HCT116 (cell line): ENCODE measurements at regions not wholly inside any gene's neighbourhood (a gene's known extent, or its start where the extent isn't known, plus 50 kb on each side); places are given as distances from the start of the nearest gene placed in this dataset.

Experiments used
- ATAC-seq: fragments of 200-7000 bp; cut with Tn5 transposase; 2 replicates; pipeline ENCODE4 v1.9.1; 2020; ENCODE audit warnings: mild to moderate bottlenecking, moderate library complexity
- BruUV-seq: library from RNA; stranded (reverse); fragments of 400-500 nt; replicated peaks from 2 replicates; lab custom pipeline; 2021; lab: Mats Ljungman, UMichigan
- CTCF ChIA-PET: fragments of 300-600 bp; sonication (Branson Sonifier 250); formaldehyde crosslinking; loops from one replicate; lab custom pipeline; 2021; ENCODE audit warnings: antibody characterized with exemption; lab: Charles Lee
- POLR2A ChIA-PET: fragments of 300-600, 350-600 bp; sonication (Branson Sonifier 250); formaldehyde crosslinking; loops from one replicate; lab custom pipeline; 2021; ENCODE audit warnings: antibody characterized with exemption; lab: Charles Lee
- RAD21 ChIA-PET, 2 experiments: fragments of 300-600 bp; sonication (Branson Sonifier 250); formaldehyde crosslinking; loops; one replicate each; lab custom pipeline; 2023; ENCODE audit warnings: low total read pairs in 2 of 2; ENCODE audit not compliant: uncharacterized antibody in 2 of 2, unreplicated experiment in 2 of 2, low non-redundant PET in 1 of 2; lab: Charles Lee
- DNase-seq: peaks from one replicate; pipeline ENCODE4 v3.0.0-alpha.2; 2010; ENCODE audit warnings: low read depth, low spot score
- H2AFZ ChIP-seq: fragments of 200-600 bp; shearing (Covaris generic), sonication (generic); 2 replicates; pipeline ENCODE4 v1.6.1; 2017; ENCODE audit warnings: low read depth, mixed run types, mixed read lengths, antibody characterized with exemption, low read length; ENCODE audit not compliant: poor library complexity, severe bottlenecking
- H3K27ac ChIP-seq: 2 replicates; pipeline ENCODE4 v1.5.1; 2012; ENCODE audit warnings: low read depth, low read length
- H3K27me3 ChIP-seq: fragments of 200-600 bp; sonication (generic); 2 replicates; pipeline ENCODE4 v1.6.1; 2016; ENCODE audit warnings: mixed run types, low read length, mixed read lengths; ENCODE audit not compliant: insufficient read depth
- H3K36me3 ChIP-seq, 2 experiments: fragments of 200-500 bp in 1 of 2; fragments of 200-600 bp in 1 of 2; sonication (Bioruptor generic) in 1 of 2; sonication (generic) in 1 of 2; 2 replicates each; pipeline versions ENCODE4 v1.5.1 to v1.6.1; 2014 to 2016; ENCODE audit warnings: low read length in 2 of 2, inconsistent platforms in 1 of 2, mixed read lengths in 1 of 2, mixed run types in 1 of 2; ENCODE audit not compliant: insufficient read depth in 2 of 2, control insufficient read depth in 1 of 2
- H3K4me1 ChIP-seq, 2 experiments: fragments of 200-600 bp in 1 of 2; sonication (generic) in 1 of 2; 2 replicates each; pipeline versions ENCODE4 v1.5.1 to v1.6.1; 2012 to 2017; ENCODE audit warnings: low read length in 2 of 2, inconsistent platforms in 1 of 2, mild to moderate bottlenecking in 1 of 2, mixed read lengths in 1 of 2, mixed run types in 1 of 2, moderate library complexity in 1 of 2; ENCODE audit not compliant: insufficient read depth in 2 of 2, control insufficient read depth in 1 of 2
- H3K4me2 ChIP-seq: fragments of 200-600 bp; sonication (generic); 2 replicates; pipeline ENCODE4 v1.6.1; 2017; ENCODE audit warnings: mixed run types, low read length, mixed read lengths
- H3K4me3 ChIP-seq, 2 experiments: fragments of 200-600 bp in 1 of 2; sonication (generic) in 1 of 2; replicated peaks in 1 of 2; 2 replicates each; pipeline ENCODE4 v1.5.1; 2011 to 2016; ENCODE audit warnings: low read length in 2 of 2, control low read depth in 1 of 2, low read depth in 1 of 2, mild to moderate bottlenecking in 1 of 2, mixed read lengths in 1 of 2, mixed run types in 1 of 2
- H3K79me2 ChIP-seq: fragments of 200-600 bp; sonication (generic); 2 replicates; pipeline ENCODE4 v1.6.1; 2017; ENCODE audit warnings: mild to moderate bottlenecking, mixed run types, low read length, moderate library complexity, mixed read lengths; ENCODE audit not compliant: insufficient read depth
- H3K9ac ChIP-seq: fragments of 200-600 bp; sonication (generic); 2 replicates; pipeline ENCODE4 v1.6.1; 2016; ENCODE audit warnings: low read length, mixed read lengths
- H3K9me2 ChIP-seq: fragments of 200-600 bp; sonication (generic), shearing (Covaris generic); 2 replicates; pipeline ENCODE4 v1.6.1; 2017; ENCODE audit warnings: mixed run types, mild to moderate bottlenecking, moderate library complexity; ENCODE audit not compliant: insufficient read depth
- H3K9me3 ChIP-seq, 2 experiments: fragments of 200-500 bp in 1 of 2; fragments of 200-600 bp in 1 of 2; sonication (Bioruptor generic) in 1 of 2; sonication (generic) in 1 of 2; 2 replicates each; pipeline ENCODE4 v1.6.1; 2014 to 2017; ENCODE audit warnings: low read length in 2 of 2, mixed read lengths in 2 of 2, inconsistent platforms in 1 of 2, low read depth in 1 of 2, mild to moderate bottlenecking in 1 of 2, mixed run types in 1 of 2, moderate library complexity in 1 of 2; ENCODE audit not compliant: control insufficient read depth in 1 of 2, insufficient read depth in 1 of 2
- H4K20me1 ChIP-seq: fragments of 200-600 bp; sonication (generic), shearing (Covaris generic); 2 replicates; pipeline ENCODE4 v1.6.1; 2017; ENCODE audit warnings: mixed run types, mild to moderate bottlenecking, moderate library complexity; ENCODE audit not compliant: insufficient read depth
- ATF3 ChIP-seq: IDR thresholded peaks from 2 replicates; pipeline ENCODE4 v1.6.1; 2012
- CBX3 ChIP-seq: IDR thresholded peaks from 2 replicates; pipeline ENCODE4 v1.6.1; 2012; ENCODE audit warnings: low read depth
- CEBPB ChIP-seq: IDR thresholded peaks from 2 replicates; pipeline ENCODE4 v1.6.1; 2012; ENCODE audit warnings: low read depth
- EGR1 ChIP-seq: IDR thresholded peaks from 2 replicates; pipeline ENCODE4 v1.6.1; 2012; ENCODE audit warnings: low read depth
- EZH2 ChIP-seq: fragments of 200-600 bp; sonication (generic); IDR thresholded peaks from 2 replicates; pipeline ENCODE4 v1.6.1; 2017; ENCODE audit warnings: antibody characterized with exemption, mixed run types
- EZH2phosphoT487 ChIP-seq: fragments of 200-600 bp; IDR thresholded peaks from 2 replicates; pipeline ENCODE4 v1.6.1; 2018; ENCODE audit warnings: antibody characterized with exemption, borderline replicate concordance
- JUND ChIP-seq: IDR thresholded peaks from 2 replicates; pipeline ENCODE4 v1.6.1; 2012
- MAX ChIP-seq: IDR thresholded peaks from 2 replicates; pipeline ENCODE4 v1.6.1; 2012
- POLR2A ChIP-seq: IDR thresholded peaks from 2 replicates; pipeline ENCODE4 v1.7.0; 2011; ENCODE audit warnings: borderline replicate concordance; ENCODE audit not compliant: insufficient read depth, insufficient read length; ENCODE audit errors: extremely low read depth
- POLR2AphosphoS5 ChIP-seq: IDR thresholded peaks from 2 replicates; pipeline ENCODE4 v1.6.1; 2011; ENCODE audit warnings: mild to moderate bottlenecking, low read depth, low read length, moderate library complexity
- RAD21 ChIP-seq: IDR thresholded peaks from 2 replicates; pipeline ENCODE4 v1.6.1; 2012; ENCODE audit warnings: low read depth, mild to moderate bottlenecking
- SIN3A ChIP-seq: IDR thresholded peaks from 2 replicates; pipeline ENCODE4 v1.6.1; 2012; ENCODE audit warnings: low read depth
- SP1 ChIP-seq: IDR thresholded peaks from 2 replicates; pipeline ENCODE4 v1.6.1; 2012; ENCODE audit warnings: low read depth
- SRF ChIP-seq: IDR thresholded peaks from 2 replicates; pipeline ENCODE4 v1.6.1; 2012; ENCODE audit warnings: low read depth
- TCF7L2 ChIP-seq: IDR thresholded peaks from 2 replicates; pipeline ENCODE4 v1.7.0; 2011; ENCODE audit warnings: borderline replicate concordance, inconsistent platforms; ENCODE audit not compliant: insufficient read depth, insufficient read length; ENCODE audit errors: extremely low read depth
- YY1 ChIP-seq: IDR thresholded peaks from 2 replicates; pipeline ENCODE4 v1.6.1; 2011; ENCODE audit warnings: low read length, low read depth, moderate library complexity, mild to moderate bottlenecking; ENCODE audit not compliant: insufficient replicate concordance; ENCODE audit errors: extremely low read depth
- ZBTB33 ChIP-seq: IDR thresholded peaks from 2 replicates; pipeline ENCODE4 v1.6.1; 2011; ENCODE audit warnings: mild to moderate bottlenecking, low read length, moderate library complexity; ENCODE audit not compliant: insufficient replicate concordance; ENCODE audit errors: extremely low read depth
- ZFX ChIP-seq: fragments of 450-650 bp; IDR thresholded peaks from 2 replicates; pipeline ENCODE4 v1.6.1; 2017
- ZNF274 ChIP-seq: fragments of 200-500 bp; sonication (Bioruptor generic); IDR thresholded peaks from 2 replicates; pipeline ENCODE4 v1.6.1; 2014; ENCODE audit warnings: mild to moderate bottlenecking, low read depth, low read length, inconsistent platforms
- intact Hi-C: fragments of 100-400 bp; cut with micrococcal nuclease; formaldehyde crosslinking; loops from 2 replicates; pipeline ENCODE4 v1.10.0; 2022

- intact Hi-C loops, result no loop called here
- H3K79me2 ChIP-seq, result no peaks in the 10 kb centered on the region
- no peaks in the 10 kb centered on the region for H3K27me3 ChIP-seq
- POLR2A ChIA-PET, result no interaction called here
- no TSS peak for BruUV-seq
- H3K4me1 ChIP-seq, result no peaks in the 10 kb centered on the region
- H3K27ac ChIP-seq, result no peak overlapping the region
- ATAC-seq, result no peak
- DNase-seq, result no peak
- TF ChIP-seq ATF3 (no peak), SRF (no peak), POLR2AphosphoS5 (no peak), JUND (no peak), CBX3 (no peak), ZBTB33 (no peak), SP1 (no peak), EGR1 (no peak), ZNF274 (no peak), EZH2 (no peak), MAX (no peak), ZFX (no peak), CEBPB (no peak), POLR2A (no peak), SIN3A (no peak), YY1 (no peak), TCF7L2 (no peak), RAD21 (no peak), EZH2phosphoT487 (no peak)
- no peak overlapping the region for H2AFZ ChIP-seq
- H3K9me2 ChIP-seq, result no peaks in the 10 kb centered on the region
- H3K4me3 ChIP-seq, result no peak overlapping the region
- H3K9ac ChIP-seq, result no peak overlapping the region
- no peak overlapping the region for H3K4me2 ChIP-seq
- H3K9me3 ChIP-seq, result peaks cover 6 to 12% of the 10 kb centered on the region in 2 experiments; a peak in 2 of 4 replicates
- RAD21 ChIA-PET, result no interaction called here
- CTCF ChIA-PET, result no interaction called here
- no peaks in the 10 kb centered on the region for H4K20me1 ChIP-seq
- H3K36me3 ChIP-seq, result no peaks in the 10 kb centered on the region
Measured at GRCh38 chr6:91816335-91816734, 1229.5 kb upstream of the MAP3K7 start.
